Activated CD4-positive, alpha-beta T cell treated with anti-CD3 and anti-CD28 coated beads, Interleukin-2, amount 10 ng/mL, durations not matched to agents 7 days and 5 days (primary cell): ENCODE measurements at regions not wholly inside any gene's neighbourhood (a gene's known extent, or its start where the extent isn't known, plus 50 kb on each side); places are given as distances from the start of the nearest gene placed in this dataset.

Source experiments
- CTCF ChIA-PET: fragments of 350-600 bp; sonication (Branson Sonifier 250); formaldehyde crosslinking; loops from one replicate; lab custom pipeline; 2021; ENCODE audit warnings: antibody characterized with exemption; lab: Charles Lee
- POLR2A ChIA-PET: fragments of 350-600 bp; sonication (Branson Sonifier 250); formaldehyde crosslinking; loops from one replicate; lab custom pipeline; 2021; ENCODE audit warnings: antibody characterized with exemption; lab: Charles Lee
- DNase-seq: peaks from one replicate; pipeline ENCODE4 v3.0.0-alpha.2; 2020
- H3K27ac Mint-ChIP-seq: one replicate; pipeline ENCODE4 v1.8.0; 2021; ENCODE audit warnings: mild to moderate bottlenecking, moderate library complexity, mixed read lengths
- H3K27me3 Mint-ChIP-seq: one replicate; pipeline ENCODE4 v1.8.0; 2021; ENCODE audit warnings: mixed read lengths
- H3K36me3 Mint-ChIP-seq: one replicate; pipeline ENCODE4 v1.8.0; 2021; ENCODE audit warnings: low read depth, mixed read lengths
- H3K4me1 Mint-ChIP-seq: one replicate; pipeline ENCODE4 v1.8.0; 2021; ENCODE audit warnings: mixed read lengths
- H3K4me3 Mint-ChIP-seq: one replicate; pipeline ENCODE4 v1.8.0; 2021; ENCODE audit warnings: mild to moderate bottlenecking, moderate library complexity, mixed read lengths
- H3K9me3 Mint-ChIP-seq: one replicate; pipeline ENCODE4 v1.8.0; 2021; ENCODE audit warnings: mixed read lengths

DNA sequence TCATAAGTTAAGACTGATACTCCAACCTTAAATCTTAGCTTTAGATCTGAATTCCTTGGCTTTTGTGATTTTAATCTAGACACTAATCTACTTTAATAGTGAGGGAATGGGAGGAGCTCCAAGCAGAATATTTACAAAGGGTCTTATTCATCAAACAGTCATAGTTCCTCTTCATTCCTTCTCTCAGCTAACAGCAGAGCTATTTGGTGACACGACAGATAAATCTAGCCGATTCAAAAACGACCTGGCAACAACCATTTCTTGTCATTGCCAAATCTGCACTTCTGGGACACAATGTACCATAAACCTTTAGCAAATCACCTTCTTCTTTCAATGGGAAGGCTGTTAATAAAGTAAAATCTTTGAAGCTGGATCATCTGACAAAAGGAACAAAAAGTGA, 52.8 kb upstream of the FOXD3 start:
- peaks cover 18% of the 10 kb centered on the region for H3K27me3 Mint-ChIP-seq
- H3K27ac Mint-ChIP-seq, result no peak overlapping the region
- no peaks in the 10 kb centered on the region for H3K9me3 Mint-ChIP-seq

More for the DNA sequence above, 52.8 kb upstream of the FOXD3 start:
- no peak for DNase-seq
- Mint-ChIP-seq H3K4me3 (no peak overlapping the region), H3K36me3 (no peaks in the 10 kb centered on the region), H3K4me1 (no peaks in the 10 kb centered on the region)
- CTCF ChIA-PET, result no interaction called here
- POLR2A ChIA-PET, result no interaction called here
